B cell (primary cell): ENCODE measurements at regions not wholly inside any gene's neighbourhood (a gene's known extent, or its start where the extent isn't known, plus 50 kb on each side); places are given as distances from the start of the nearest gene placed in this dataset.

Experiments used
- EZH2 ChIP-seq: IDR thresholded peaks from 2 replicates; pipeline ENCODE4 v1.6.1; 2012; ENCODE audit warnings: borderline replicate concordance, low read depth, mild to moderate bottlenecking, moderate library complexity, low read length; ENCODE audit not compliant: insufficient read depth, poor library complexity, severe bottlenecking
- TF ChIP-seq, protein P1 (sequence below): fragments of 200-600 bp; IDR thresholded peaks from one replicate; pipeline ENCODE4 v1.8.0; 2022; ENCODE audit warnings: antibody characterized with exemption, mild to moderate bottlenecking

DNA sequence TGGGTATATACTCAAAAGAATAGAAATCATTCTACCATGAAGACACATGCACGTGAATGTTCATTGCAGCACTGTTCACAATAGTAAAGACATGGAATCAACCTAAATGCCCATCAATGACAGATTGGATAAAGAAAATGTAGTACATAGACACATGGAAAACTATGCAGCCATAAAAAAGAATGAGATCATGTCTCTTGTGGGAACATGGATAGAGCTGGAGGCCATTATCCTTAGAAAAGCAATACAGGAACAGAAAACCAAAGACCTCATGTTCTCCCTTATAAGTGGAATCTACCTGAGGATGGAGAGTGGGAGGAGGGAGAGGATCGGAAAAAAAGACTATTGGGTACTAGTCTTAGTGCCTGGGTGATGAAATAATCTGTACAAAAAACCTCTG is 143.9 kb downstream of the RHOU start:
- TF ChIP-seq, protein P1, sequence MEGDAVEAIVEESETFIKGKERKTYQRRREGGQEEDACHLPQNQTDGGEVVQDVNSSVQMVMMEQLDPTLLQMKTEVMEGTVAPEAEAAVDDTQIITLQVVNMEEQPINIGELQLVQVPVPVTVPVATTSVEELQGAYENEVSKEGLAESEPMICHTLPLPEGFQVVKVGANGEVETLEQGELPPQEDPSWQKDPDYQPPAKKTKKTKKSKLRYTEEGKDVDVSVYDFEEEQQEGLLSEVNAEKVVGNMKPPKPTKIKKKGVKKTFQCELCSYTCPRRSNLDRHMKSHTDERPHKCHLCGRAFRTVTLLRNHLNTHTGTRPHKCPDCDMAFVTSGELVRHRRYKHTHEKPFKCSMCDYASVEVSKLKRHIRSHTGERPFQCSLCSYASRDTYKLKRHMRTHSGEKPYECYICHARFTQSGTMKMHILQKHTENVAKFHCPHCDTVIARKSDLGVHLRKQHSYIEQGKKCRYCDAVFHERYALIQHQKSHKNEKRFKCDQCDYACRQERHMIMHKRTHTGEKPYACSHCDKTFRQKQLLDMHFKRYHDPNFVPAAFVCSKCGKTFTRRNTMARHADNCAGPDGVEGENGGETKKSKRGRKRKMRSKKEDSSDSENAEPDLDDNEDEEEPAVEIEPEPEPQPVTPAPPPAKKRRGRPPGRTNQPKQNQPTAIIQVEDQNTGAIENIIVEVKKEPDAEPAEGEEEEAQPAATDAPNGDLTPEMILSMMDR = no peak
- no peak for TF ChIP-seq EZH2
